Caco-2 (cell line): ENCODE measurements at regions not wholly inside any gene's neighbourhood (a gene's known extent, or its start where the extent isn't known, plus 50 kb on each side); places are given as distances from the start of the nearest gene placed in this dataset.

Source experiments
- BruUV-seq: library from RNA; stranded (reverse); fragments of 400-500 nt; replicated peaks from 2 replicates; lab custom pipeline; 2021; lab: Mats Ljungman, UMichigan
- CTCF ChIA-PET: fragments of 300-600 bp; sonication (Branson Sonifier 250); formaldehyde crosslinking; loops from one replicate; lab custom pipeline; 2022; ENCODE audit warnings: antibody characterized with exemption; lab: Charles Lee
- POLR2A ChIA-PET: fragments of 300-600 bp; sonication (Branson Sonifier 250); formaldehyde crosslinking; loops from one replicate; lab custom pipeline; 2022; ENCODE audit warnings: antibody characterized with exemption; lab: Charles Lee
- DNase-seq, 2 experiments: peaks; one replicate each; pipeline versions ENCODE4 v3.0.0 to v3.0.0-alpha.2; 2020 to 2022
- H3K27me3 ChIP-seq: replicated peaks from 2 replicates; pipeline ENCODE4 v1.6.0; 2011; ENCODE audit warnings: low read length; ENCODE audit not compliant: control insufficient read depth, insufficient read depth
- H3K36me3 ChIP-seq: 2 replicates; pipeline ENCODE4 v1.5.1; 2011; ENCODE audit warnings: low read length; ENCODE audit not compliant: control insufficient read depth, insufficient read depth
- H3K4me1 ChIP-seq: fragments of 250-450 bp; sonication (Bioruptor Pico); 2 replicates; pipeline ENCODE4 v1.5.1; 2020; ENCODE audit warnings: mild to moderate bottlenecking
- H3K4me3 ChIP-seq: 2 replicates; pipeline ENCODE4 v1.5.1; 2011; ENCODE audit warnings: low read depth, mild to moderate bottlenecking, control low read depth, low read length
- H3K9me3 ChIP-seq: fragments of 250-450 bp; sonication (Bioruptor Pico); 2 replicates; pipeline ENCODE4 v1.5.1; 2020; ENCODE audit warnings: mild to moderate bottlenecking, moderate library complexity
- H3K27ac Mint-ChIP-seq: one replicate; pipeline ENCODE4 v1.8.0; 2022; ENCODE audit warnings: mixed read lengths; ENCODE audit not compliant: unreplicated experiment
- H3K27me3 Mint-ChIP-seq: one replicate; pipeline ENCODE4 v1.8.0; 2022; ENCODE audit warnings: mixed read lengths; ENCODE audit not compliant: insufficient read depth, unreplicated experiment
- H3K36me3 Mint-ChIP-seq: one replicate; pipeline ENCODE4 v1.8.0; 2022; ENCODE audit warnings: mild to moderate bottlenecking, mixed read lengths; ENCODE audit not compliant: insufficient read depth, unreplicated experiment
- H3K4me1 Mint-ChIP-seq: one replicate; pipeline ENCODE4 v1.8.0; 2022; ENCODE audit warnings: low read depth, mixed read lengths; ENCODE audit not compliant: unreplicated experiment
- H3K4me3 Mint-ChIP-seq: one replicate; pipeline ENCODE4 v1.8.0; 2022; ENCODE audit warnings: mild to moderate bottlenecking, moderate library complexity, mixed read lengths; ENCODE audit not compliant: unreplicated experiment
- H3K9me3 Mint-ChIP-seq: one replicate; pipeline ENCODE4 v1.8.0; 2022; ENCODE audit warnings: mixed read lengths; ENCODE audit not compliant: unreplicated experiment
- intact Hi-C: fragments of 100-400 bp; cut with micrococcal nuclease; formaldehyde crosslinking; loops from one replicate; pipeline ENCODE4 v1.10.0; 2022; ENCODE audit not compliant: unreplicated experiment
- TF ChIP-seq, protein P1 (sequence below), 2 experiments: fragments of 200-600 bp in 1 of 2; IDR thresholded peaks; 1 replicate in 1 of 2; 2 replicates in 1 of 2; pipeline versions ENCODE4 v1.5.1 to v1.8.0; 2011 to 2022; ENCODE audit warnings: antibody characterized with exemption in 1 of 2, control low read depth in 1 of 2, inconsistent platforms in 1 of 2, low read depth in 1 of 2, low read length in 1 of 2, mild to moderate bottlenecking in 1 of 2, moderate library complexity in 1 of 2; ENCODE audit not compliant: insufficient read depth in 1 of 2, severe bottlenecking in 1 of 2, unreplicated experiment in 1 of 2

DNA sequence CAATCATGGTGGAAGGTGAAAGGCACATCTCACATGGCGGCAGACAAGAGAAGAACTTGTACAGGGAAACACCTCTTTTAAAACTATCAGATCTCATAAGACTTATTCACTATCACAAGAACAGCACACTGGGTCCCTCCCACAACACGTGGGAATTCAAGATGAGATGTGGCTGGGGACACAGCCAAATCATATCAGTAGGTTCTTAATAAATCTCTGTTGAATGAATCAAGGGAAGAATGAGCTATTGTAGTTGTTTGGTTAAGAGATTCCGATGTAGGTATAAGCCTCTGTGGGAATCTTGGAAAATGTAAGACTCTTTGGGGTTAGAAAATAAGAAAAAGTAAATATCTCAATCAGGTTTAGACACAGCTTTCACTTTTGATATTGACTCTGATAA is 400.2 kb downstream of the KCNRG start:
- intact Hi-C loops, result no loop called here
- no TSS peak for BruUV-seq
- Mint-ChIP-seq H3K36me3 (peaks cover 25% of the 10 kb centered on the region), H3K27ac (no peak overlapping the region), H3K4me1 (peaks cover 20% of the 10 kb centered on the region), H3K27me3 (no peaks in the 10 kb centered on the region), H3K4me3 (no peak overlapping the region), H3K9me3 (peaks cover 12% of the 10 kb centered on the region)
- Histone ChIP-seq H3K4me1 (peaks cover 24% of the 10 kb centered on the region), H3K36me3 (no peaks in the 10 kb centered on the region), H3K27me3 (no peaks in the 10 kb centered on the region), H3K4me3 (no peak overlapping the region), H3K9me3 (no peaks in the 10 kb centered on the region)
- ChIA-PET CTCF (no interaction called here), POLR2A (no interaction called here)
- TF ChIP-seq, protein P1, sequence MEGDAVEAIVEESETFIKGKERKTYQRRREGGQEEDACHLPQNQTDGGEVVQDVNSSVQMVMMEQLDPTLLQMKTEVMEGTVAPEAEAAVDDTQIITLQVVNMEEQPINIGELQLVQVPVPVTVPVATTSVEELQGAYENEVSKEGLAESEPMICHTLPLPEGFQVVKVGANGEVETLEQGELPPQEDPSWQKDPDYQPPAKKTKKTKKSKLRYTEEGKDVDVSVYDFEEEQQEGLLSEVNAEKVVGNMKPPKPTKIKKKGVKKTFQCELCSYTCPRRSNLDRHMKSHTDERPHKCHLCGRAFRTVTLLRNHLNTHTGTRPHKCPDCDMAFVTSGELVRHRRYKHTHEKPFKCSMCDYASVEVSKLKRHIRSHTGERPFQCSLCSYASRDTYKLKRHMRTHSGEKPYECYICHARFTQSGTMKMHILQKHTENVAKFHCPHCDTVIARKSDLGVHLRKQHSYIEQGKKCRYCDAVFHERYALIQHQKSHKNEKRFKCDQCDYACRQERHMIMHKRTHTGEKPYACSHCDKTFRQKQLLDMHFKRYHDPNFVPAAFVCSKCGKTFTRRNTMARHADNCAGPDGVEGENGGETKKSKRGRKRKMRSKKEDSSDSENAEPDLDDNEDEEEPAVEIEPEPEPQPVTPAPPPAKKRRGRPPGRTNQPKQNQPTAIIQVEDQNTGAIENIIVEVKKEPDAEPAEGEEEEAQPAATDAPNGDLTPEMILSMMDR (IDR thresholded peaks at IDR 0.05; ENCODE audit: insufficient read depth in 1 of 2, low read depth in 1 of 2, low read length in 1 of 2, severe bottlenecking in 1 of 2, unreplicated experiment in 1 of 2), result no peak
- no peak for DNase-seq

DNA sequence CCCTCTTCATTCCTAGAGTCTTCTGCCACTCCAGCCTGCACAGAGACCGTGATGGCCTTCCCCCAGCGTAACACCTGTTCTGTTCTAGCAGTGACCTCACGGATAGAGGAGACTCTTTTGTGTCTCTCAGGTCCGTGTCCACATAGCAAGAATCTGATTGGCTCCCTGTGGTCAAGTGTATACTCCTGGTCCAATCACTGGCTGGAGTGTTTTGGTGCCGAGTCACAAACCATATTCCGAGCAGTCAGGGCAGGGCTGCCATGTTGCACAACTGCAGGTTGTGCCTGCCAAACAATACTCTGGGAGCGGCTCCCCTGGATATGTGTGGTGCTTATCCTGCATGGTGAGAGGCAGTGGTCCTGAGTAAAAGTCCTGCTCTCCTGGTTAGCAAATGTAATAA is 402.4 kb downstream of the KCNRG start:
- Mint-ChIP-seq H3K36me3 (peaks cover 25% of the 10 kb centered on the region), H3K27ac (peak overlapping the region; percentile 27), H3K4me3 (no peak overlapping the region), H3K4me1 (peaks cover 6% of the 10 kb centered on the region), H3K9me3 (peaks cover 12% of the 10 kb centered on the region), H3K27me3 (no peaks in the 10 kb centered on the region)
- Histone ChIP-seq H3K36me3 (no peaks in the 10 kb centered on the region), H3K4me1 (peaks cover 3% of the 10 kb centered on the region; the same call in 1 of the 2 replicates), H3K9me3 (no peaks in the 10 kb centered on the region), H3K4me3 (no peak overlapping the region), H3K27me3 (no peaks in the 10 kb centered on the region)
- ChIA-PET CTCF (no interaction called here), POLR2A (no interaction called here)
- TF ChIP-seq, protein P1 (IDR thresholded peaks at IDR 0.05; ENCODE audit: insufficient read depth in 1 of 2, low read depth in 1 of 2, low read length in 1 of 2, severe bottlenecking in 1 of 2, unreplicated experiment in 1 of 2), result no peak
- intact Hi-C loops, result no loop called here
- no TSS peak for BruUV-seq
- DNase-seq, result peak in 1 of 2 experiments; percentile 20

DNA sequence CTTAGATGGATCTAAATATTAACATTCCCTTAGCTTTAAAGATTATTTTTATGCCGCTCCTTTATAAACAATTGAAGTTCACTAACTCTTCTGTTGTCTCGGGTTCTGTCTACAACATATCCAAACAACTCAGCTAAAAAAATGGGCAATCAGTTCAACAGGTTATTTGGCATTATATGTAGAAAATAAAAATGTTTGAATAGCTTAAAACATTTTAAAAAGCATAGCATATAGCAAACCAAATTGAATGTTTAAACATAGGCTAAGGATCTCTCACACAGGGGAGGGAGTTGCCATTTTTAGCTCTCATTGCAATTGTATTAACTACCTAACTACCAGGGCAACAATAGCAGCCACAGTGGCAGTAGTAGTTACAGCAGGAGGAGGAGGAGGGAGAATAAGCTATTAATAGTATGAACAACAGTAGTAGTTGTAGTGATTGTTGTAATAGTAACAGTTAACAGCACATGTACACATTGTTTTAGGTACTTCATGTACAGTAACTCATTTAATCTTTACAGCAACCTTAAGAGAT is 404.2 kb downstream of the KCNRG start:
- H3K36me3 Mint-ChIP-seq, result peaks cover 19% of the 10 kb centered on the region

More for the DNA sequence above, 404.2 kb downstream of the KCNRG start:
- Mint-ChIP-seq H3K9me3 (peaks cover 9% of the 10 kb centered on the region), H3K27ac (no peak overlapping the region), H3K4me3 (no peak overlapping the region), H3K27me3 (no peaks in the 10 kb centered on the region), H3K4me1 (peaks cover 6% of the 10 kb centered on the region)
- DNase-seq, result no peak
- no peak overlapping the region for H3K4me3 ChIP-seq
- BruUV-seq, result no TSS peak
- CTCF ChIA-PET, result no interaction called here
- no peaks in the 10 kb centered on the region for H3K9me3 ChIP-seq
- TF ChIP-seq, protein P1 (IDR thresholded peaks at IDR 0.05; ENCODE audit: insufficient read depth in 1 of 2, low read depth in 1 of 2, low read length in 1 of 2, severe bottlenecking in 1 of 2, unreplicated experiment in 1 of 2), result no peak
- intact Hi-C loops, result no loop called here
- POLR2A ChIA-PET, result no interaction called here
- H3K36me3 ChIP-seq, result no peaks in the 10 kb centered on the region
- H3K27me3 ChIP-seq, result no peaks in the 10 kb centered on the region
- H3K4me1 ChIP-seq, result no peaks in the 10 kb centered on the region
